ENCODE measurements at regions not wholly inside any gene's neighbourhood (a gene's known extent, or its start where the extent isn't known, plus 50 kb on each side); places are given as distances from the start of the nearest gene placed in this dataset.

GRCh38 chr12:126551869-126552268 is 1486.6 kb downstream of the AACS start:
- DNase-seq: no peak

DNA sequence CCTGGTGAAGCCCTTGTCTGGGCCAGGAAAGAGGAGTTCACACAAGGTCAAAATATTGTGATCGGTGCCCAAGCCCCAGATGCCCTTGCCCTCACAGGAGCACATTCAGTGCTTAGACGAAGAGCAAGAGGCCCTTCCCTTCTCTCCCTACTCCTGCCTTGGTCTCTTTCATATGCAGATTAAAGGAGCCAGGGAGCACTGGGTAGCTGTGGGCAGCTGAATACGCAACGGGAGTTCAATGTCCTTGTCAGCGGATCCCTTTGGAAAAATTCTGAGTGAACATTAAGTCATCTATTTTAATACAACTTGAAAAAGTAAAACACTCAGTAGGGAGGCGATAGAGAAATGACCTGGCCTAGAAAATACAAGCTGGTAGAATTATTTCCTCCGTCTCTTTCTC is 1489.4 kb downstream of the AACS start:
- no peak for DNase-seq

GRCh38 chr12:126557659-126558058 is 1492.4 kb downstream of the AACS start:
- no peak for DNase-seq

DNA sequence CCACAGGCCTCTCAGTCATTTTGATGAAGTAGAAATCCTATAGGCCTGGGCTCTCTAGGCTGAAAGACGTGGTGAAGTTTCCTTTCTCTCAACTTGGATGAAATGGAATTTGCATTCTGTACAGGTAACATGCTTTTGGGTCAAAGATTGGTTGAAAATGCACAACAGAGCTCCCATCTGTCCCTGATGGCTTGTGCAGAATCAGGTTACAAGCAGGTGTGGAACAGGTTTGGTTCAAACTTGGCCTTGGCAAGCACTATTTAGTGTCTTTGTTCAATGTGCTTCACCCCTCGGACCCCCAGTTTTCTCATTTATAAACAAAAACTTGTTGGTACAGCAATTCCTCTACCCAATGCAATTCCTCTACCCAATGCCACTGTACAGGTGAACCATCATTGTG is 1493.0 kb downstream of the AACS start:
- no peak for DNase-seq

- DNase-seq: no peak
These were observed 1493.6 kb downstream of the AACS start for GRCh38 chr12:126558810-126559209.

- no peak for DNase-seq
These were observed 1501.8 kb downstream of the AACS start for GRCh38 chr12:126567016-126567415.

GRCh38 chr12:126569706-126570105 is 1504.5 kb downstream of the AACS start:
- no peak for DNase-seq

DNA sequence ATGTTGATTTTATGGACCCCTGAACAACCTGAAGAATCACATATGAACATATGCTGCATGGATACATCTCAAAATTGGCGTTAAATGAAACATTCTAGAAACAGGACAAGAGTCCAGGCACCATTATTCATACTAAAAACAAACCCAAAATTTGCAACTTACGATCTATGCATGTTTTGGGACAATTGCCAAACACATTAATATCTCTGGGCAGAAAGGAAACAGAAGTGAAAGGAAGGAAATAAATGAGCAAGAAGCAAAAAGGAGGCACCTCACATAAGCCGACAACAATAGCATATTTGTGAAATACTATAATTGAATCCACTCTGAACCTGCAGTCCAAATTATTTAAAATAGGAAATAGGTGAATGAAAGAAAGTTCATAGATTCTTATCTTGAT is 1505.3 kb downstream of the AACS start:
- no peak for DNase-seq

DNA sequence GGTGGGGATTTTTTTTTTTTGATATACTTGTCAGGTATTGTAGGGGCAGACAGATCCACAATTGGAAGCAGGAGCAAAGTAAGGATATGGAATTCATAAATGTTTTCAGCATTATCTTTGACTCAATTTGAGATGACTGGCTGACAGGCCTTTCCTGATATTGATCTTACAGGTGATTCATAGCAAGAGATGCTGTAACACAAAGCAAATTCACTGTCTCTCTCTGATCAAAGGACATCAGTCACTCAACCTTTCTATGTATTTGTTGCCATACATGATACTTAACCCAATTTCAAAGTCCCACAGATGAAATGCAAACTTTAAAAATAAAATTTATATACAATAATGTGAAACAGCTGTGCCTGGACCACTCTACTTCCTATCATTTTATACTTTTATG is 1506.9 kb downstream of the AACS start:
- DNase-seq: no peak

GRCh38 chr12:126581655-126582054 is 1516.4 kb downstream of the AACS start:
- DNase-seq: no peak

- no peak for DNase-seq
These were observed 1517.0 kb downstream of the AACS start for GRCh38 chr12:126582231-126582630.

DNA sequence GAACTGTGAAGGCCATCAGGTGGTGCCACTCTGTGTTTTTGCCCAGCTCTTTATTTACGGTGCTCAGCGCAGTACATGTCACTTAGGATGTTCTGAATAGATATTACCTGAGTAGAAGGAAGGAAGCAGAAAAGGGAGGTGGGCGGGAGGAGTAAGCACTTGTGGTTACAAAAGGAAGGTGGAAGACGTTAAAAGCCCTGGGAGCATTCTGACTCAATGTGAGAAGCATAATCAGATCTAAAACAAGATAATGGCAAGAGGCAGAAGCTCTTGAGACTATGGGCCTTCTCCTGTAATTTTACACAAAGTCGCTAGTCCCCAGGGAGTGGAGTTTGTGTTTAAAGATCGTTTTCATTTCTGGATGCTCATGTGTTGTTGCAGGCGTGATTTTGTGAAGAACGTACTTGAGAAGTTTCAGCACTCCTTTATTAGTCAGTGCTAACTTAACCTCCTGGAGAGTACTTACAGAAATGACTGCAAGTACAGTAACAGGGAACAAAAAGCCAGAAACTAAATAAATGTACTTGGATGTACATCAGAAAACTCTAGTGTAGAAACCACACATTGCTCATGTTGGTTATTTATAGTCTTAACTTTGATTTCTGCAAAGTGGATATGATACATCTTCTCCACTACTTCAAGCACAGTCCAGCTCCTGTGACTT is 1523.5 kb downstream of the AACS start:
- peak in 1 of 2 experiments; percentile 11 for DNase-seq

DNA sequence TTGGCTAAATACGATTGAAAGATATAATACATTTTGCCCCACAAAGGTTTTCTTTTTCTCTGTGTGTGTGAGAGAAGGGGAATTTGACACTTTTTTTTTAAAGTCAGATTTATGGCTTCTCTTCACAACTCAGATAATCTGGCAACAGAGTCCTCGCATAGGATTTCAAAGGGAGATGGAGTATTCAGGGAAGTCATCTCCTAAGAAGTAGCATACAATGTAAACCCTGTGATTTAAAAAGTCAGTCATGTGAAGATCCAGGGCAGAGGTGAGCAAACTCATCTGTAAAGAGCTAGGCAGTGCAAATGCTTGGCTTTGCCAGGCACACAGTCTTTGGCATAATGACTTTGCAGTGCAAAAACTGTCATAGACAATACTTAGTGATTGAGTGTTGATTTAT is 1526.3 kb downstream of the AACS start:
- no peak for DNase-seq

DNA sequence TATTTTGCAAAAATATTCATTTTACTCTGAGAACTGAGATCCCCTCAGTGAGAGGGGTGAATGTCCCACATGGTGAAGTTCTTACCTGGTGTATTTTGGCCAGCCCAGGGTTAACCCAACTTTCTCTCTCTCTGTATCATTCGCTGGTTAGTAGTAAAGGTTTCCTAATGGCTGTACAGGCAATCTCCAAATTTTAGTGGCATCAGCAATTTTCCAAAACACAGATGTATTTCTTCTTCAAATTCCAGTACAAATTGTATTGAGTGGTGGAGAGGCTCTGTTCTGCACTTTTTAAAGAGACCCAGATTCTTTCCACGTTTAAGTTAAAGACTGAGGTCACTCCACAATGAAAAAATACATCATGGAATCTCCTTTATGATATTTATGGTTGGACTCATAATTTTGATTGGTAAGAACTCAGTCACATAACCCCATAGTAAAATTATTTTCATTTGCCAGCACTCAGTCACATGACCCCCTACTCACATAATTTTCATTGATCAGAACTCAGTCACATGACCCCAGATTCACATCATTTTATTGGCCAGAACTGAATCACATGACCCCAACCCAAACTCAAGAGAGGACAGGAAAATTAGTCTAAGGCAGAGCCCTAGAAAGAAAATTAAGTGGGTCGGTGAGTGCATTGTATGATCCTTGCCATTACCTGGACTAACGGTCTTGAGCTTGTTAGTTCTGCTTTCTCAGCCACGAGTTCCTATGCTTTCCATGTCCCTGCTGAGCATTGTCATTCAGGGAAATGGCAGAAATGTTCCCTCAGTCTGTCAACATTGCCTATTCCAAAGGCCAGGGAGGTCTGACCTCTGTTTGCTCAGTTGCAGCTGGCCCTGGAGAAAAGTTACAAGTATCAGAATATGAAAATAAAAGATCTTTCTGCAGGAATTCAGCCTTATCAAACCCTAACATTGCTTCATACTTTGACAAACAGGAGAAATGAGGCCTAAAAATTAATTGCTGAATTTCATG is 1536.2 kb downstream of the AACS start:
- no peak for DNase-seq

GRCh38 chr12:126602612-126603011 is 1537.4 kb downstream of the AACS start:
- no peak for DNase-seq

GRCh38 chr12:126607157-126607556 is 1541.9 kb downstream of the AACS start:
- no peak for DNase-seq

DNA sequence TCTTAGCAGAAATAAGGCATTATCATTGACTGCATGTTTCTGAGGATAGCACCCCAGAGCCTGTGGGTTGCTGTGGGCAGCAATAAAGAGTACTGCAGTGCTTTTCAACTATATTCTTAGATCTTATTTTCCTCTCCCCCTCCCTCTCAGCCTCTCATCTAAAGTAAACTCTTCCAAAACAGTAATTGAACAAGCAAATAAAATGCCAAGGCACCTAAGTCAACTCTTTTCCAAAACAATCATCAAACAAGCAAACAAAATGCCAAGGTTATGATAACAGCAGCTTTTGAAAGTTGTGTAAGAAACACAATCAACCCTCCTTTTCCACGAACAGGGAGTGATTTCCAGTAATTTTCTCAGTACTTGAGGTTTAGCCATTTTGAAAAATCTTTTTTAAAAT is 1542.6 kb downstream of the AACS start:
- no peak for DNase-seq

- no peak for DNase-seq
These were observed 1543.5 kb downstream of the AACS start for GRCh38 chr12:126608607-126609175.

DNA sequence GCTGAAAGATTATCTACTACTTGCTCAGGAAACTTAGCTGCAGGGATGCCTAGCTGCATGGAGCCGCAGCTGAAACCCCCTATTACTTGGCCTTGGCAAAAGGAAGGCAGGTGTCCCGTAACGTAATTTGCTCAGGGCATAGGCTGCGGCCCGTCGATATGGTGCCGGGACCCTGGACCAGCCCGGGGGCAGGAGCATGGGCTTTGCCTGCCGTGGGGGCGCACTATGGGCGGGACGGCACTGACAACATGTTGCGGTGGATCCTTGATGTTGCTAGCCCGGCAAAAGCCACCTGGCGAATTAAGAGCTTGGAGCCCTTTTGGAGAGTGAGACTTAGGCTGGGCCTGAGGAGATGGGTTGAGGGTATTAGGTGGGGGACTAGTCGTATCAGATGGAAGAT is 1551.2 kb downstream of the AACS start:
- DNase-seq: no peak

DNA sequence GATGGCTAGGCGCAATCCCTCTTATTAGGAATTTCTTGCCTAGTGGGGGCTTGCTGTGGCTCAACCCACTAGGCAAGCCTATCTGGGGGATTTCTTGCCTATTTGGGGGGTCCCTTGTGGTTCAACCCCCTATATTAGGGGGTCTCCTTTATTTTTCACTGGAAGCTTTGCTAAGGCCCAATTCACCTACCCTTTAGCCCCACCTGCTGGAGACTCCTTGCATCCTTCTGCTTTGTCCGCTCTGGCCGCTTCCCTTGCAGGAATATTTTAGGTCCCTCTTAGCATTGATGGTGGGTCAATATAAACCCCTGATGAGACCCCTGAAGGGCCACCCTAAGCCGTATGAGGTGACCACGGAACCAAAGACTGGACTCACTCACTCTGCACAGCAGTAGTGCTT is 1552.1 kb downstream of the AACS start:
- DNase-seq: peak in 1 of 2 experiments; percentile 3

DNA sequence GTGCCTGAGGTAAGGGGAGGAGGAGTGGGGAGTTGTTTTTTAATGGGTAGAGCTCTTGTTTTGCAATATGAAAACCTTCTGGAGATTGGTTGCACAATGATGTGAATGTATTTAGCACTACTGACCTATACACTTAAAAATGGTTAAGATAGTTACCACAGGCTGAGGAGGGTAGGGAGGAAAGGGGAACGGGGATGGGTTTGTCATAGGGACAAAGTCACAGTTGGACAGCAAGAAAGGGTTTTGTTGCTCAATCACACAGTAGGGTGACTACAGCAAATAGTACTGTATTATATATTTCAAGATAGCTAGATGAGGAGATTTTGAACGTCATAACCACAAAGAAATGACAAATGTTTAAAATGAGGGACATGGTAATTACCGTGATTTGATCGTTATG is 1562.4 kb downstream of the AACS start:
- no peak for DNase-seq

GRCh38 chr12:126636821-126637220 is 1571.6 kb downstream of the AACS start:
- DNase-seq: no peak

DNA sequence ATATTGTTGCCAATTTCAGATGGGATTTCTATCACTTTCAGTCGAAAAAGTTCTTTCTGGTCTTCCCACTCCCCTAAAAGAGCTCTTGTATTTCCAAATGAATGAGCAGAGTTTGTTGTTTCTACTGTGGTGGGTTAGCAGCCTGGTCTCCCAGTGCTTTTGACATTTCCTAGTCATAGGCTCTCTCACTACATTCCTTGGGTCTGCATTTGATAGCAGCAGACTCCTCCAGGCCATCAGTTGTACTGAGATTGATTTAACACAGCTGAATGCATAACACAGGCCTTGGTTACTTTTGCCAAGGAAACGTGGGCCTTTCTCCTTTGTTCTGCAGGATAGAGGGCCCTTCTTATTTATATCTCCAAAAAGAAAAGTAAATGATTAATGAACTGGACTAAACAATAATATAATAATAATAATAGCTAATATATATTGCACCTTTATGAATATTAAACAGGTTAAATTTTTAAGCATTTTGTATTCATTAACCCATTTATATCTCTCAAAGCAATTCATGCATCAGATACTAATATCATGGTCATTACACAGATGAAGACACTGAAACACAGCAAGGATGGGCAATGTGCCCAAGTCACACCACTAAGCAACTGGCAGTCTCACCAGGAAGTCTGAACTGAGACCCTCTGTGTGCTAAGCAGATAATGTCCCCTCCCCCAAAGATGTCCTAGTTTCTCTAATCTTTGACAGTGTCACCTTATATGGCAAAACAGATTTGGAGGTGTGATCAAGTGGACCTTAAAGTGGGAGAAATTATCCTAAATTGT is 1579.2 kb downstream of the AACS start:
- no peak for DNase-seq

Measured in activated CD4-positive, alpha-beta T cell treated with anti-CD3 and anti-CD28 coated beads, Interleukin-2, amount 50 U/mL, for 48 hours (primary cell).